Prostate gland (tissue), 2 donors: ENCODE measurements at regions not wholly inside any gene's neighbourhood (a gene's known extent, or its start where the extent isn't known, plus 50 kb on each side); places are given as distances from the start of the nearest gene placed in this dataset.

Experiments
- DNase-seq: peaks from one replicate; pipeline ENCODE4 v3.0.0-alpha.2; 2019; ENCODE audit warnings: low spot score
- H3K27ac ChIP-seq, 2 donors: fragments of 200-600 bp; sonication (generic); 2 replicates each; pipeline ENCODE4 v1.5.1; 2017 to 2019
- H3K27me3 ChIP-seq: fragments of 200-600 bp; sonication (generic); replicated peaks from 2 replicates; pipeline ENCODE4 v1.5.1; 2019; ENCODE audit not compliant: insufficient read depth
- H3K36me3 ChIP-seq, 2 donors: fragments of 200-600 bp; sonication (generic); 1 replicate in 1 of 2; 2 replicates in 1 of 2; pipeline versions ENCODE4 v1.5.1 to v1.8.1; 2017 to 2019
- H3K4me1 ChIP-seq: fragments of 200-600 bp; sonication (generic); replicated peaks from 2 replicates; pipeline ENCODE4 v1.5.1; 2019
- H3K4me3 ChIP-seq, 2 donors: fragments of 200-600 bp; sonication (generic); 2 replicates each; pipeline ENCODE4 v1.5.1; 2017 to 2019
- H3K9me3 ChIP-seq: fragments of 200-600 bp; sonication (generic); 2 replicates; pipeline ENCODE4 v1.5.1; 2017
- CTCF ChIP-seq, 4 experiments: fragments of 200-600 bp in 2 of 4; fragments of 450-650 bp in 2 of 4; sonication (generic) in 2 of 4; IDR thresholded peaks; 1 replicate in 3 of 4; 2 replicates in 1 of 4; pipeline ENCODE4 v1.5.1; 2016 to 2019; ENCODE audit warnings: antibody characterized with exemption in 4 of 4, mild to moderate bottlenecking in 2 of 4, moderate library complexity in 2 of 4
- POLR2A ChIP-seq: fragments of 450-650 bp; IDR thresholded peaks from one replicate; pipeline ENCODE4 v1.6.1; 2016; ENCODE audit warnings: antibody characterized with exemption, mild to moderate bottlenecking
- POLR2AphosphoS5 ChIP-seq: sonication (generic); formaldehyde crosslinking; IDR thresholded peaks from one replicate; pipeline ENCODE4 v1.6.1; 2017; ENCODE audit warnings: antibody characterized with exemption
- WGBS: methylation state at CpG from one replicate; pipeline ENCODE4 v1.1.5; 2018; 5-methylcytosine and 5-hydroxymethylcytosine counted together
- intact Hi-C: fragments of 100-400 bp; cut with DNase I; formaldehyde crosslinking; loops from one replicate; pipeline ENCODE4 v1.14.2; 2022

DNA sequence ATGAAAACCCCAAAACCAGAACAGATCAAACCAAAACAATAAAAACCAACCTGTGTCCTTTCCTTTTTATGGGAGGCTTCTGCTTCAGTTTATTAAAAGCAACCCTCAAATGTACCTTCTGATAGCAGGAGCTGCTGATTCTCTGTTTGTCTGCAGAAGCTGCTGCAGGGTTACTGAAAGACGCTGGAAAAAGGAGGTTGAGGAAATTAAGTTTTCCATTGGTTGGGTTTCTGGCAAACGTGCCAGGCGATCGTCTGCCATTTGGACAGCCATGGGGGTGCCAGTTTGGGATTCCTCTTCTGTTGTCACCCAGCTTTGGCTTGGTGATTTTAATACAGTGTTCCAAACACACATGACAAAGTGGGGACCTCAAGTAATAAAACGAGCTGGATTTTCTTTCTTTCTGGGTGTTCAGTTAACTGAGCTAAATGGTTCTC lies 185.4 kb upstream of the ZFHX3 start:
- Histone ChIP-seq H3K4me1 (no peaks in the 10 kb centered on the region), H3K27me3 (no peaks in the 10 kb centered on the region), H3K27ac (no peak overlapping the region), H3K36me3 (no peaks in the 10 kb centered on the region), H3K4me3 (no peak overlapping the region), H3K9me3 (no peaks in the 10 kb centered on the region)
- no peak for DNase-seq
- WGBS = 49% methylated on average over 5 of the region's 5 CpGs
- no peak for TF ChIP-seq POLR2AphosphoS5
- no peak for TF ChIP-seq POLR2A
- TF ChIP-seq CTCF (IDR thresholded peaks at IDR 0.05) = no peak
- intact Hi-C loops = no loop called here

GRCh38 chr16:73232555-73233328 lies 184.8 kb upstream of the ZFHX3 start:
- H3K27me3 ChIP-seq = no peaks in the 10 kb centered on the region
- no peak overlapping the region for H3K27ac ChIP-seq
- H3K36me3 ChIP-seq = no peaks in the 10 kb centered on the region
- H3K9me3 ChIP-seq = no peaks in the 10 kb centered on the region
- 33% methylated on average over 27 of the region's 27 CpGs for WGBS
- intact Hi-C loops = no loop called here
- DNase-seq = no peak
- H3K4me1 ChIP-seq = no peaks in the 10 kb centered on the region
- no peak overlapping the region for H3K4me3 ChIP-seq
- TF ChIP-seq CTCF (IDR thresholded peaks at IDR 0.05) (no peak), POLR2A (no peak), POLR2AphosphoS5 (no peak)

DNA sequence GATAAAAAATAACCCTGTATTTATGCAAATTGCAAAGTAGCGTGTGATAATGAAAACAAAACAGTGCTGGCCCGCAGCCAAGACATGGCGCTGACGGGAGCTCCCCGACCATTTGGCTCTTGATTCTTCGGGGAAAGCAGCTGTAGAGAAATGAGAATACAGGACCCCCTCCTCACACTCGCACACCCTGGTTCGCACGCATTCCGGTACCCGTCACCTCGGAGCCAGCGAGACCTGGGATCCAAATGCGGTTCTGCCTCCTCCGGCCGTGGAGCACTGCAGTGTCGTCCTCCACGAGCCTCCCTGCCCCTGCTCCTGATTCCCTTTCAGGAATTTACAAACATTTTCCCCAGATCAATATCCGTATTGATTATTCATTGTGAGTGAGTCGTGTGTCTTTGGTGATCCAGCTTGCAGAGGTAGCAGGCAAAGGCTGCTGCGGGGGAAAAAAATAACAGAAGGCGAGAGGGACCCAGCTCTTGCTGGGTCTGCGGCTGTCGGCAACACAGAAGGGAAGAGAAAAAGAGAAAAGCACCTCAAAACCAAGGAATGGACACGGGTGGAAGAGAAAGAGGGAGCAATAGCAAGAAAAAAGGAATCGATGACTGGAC lies 184.1 kb upstream of the ZFHX3 start:
- intact Hi-C loops = no loop called here
- Histone ChIP-seq H3K9me3 (no peaks in the 10 kb centered on the region), H3K27ac (no peak overlapping the region), H3K36me3 (no peaks in the 10 kb centered on the region), H3K4me3 (no peak overlapping the region), H3K27me3 (no peaks in the 10 kb centered on the region), H3K4me1 (no peaks in the 10 kb centered on the region)
- TF ChIP-seq POLR2A (no peak), CTCF (IDR thresholded peaks at IDR 0.05) (no peak), POLR2AphosphoS5 (no peak)
- WGBS = 93% methylated on average over 26 of the region's 26 CpGs
- no peak for DNase-seq

DNA sequence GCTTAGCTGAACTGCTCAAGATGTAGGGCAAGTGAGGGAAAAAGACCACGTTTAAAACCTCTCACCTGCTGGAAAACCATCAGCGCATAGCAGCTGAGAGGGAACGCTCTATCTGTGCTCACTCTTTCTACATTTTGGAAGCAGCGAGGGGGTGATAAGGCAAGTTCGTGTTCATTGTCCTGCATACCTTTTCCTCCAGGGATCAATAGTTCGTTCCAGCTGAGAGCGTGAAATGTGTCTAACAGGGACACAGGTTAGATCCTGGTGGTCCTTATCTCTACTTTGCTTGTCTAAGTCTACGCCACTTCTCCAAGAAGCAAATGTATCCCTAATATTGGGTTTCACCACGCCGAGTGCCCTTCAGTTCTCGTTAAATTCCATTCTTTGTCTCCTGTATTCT lies 183.5 kb upstream of the ZFHX3 start:
- H3K4me3 ChIP-seq = no peak overlapping the region
- intact Hi-C loops = no loop called here
- no peaks in the 10 kb centered on the region for H3K4me1 ChIP-seq
- no peaks in the 10 kb centered on the region for H3K27me3 ChIP-seq
- TF ChIP-seq POLR2AphosphoS5 = no peak
- no peak for TF ChIP-seq POLR2A
- TF ChIP-seq CTCF (IDR thresholded peaks at IDR 0.05) = no peak
- no peaks in the 10 kb centered on the region for H3K36me3 ChIP-seq
- WGBS = 80% methylated on average over 11 of the region's 11 CpGs
- DNase-seq = no peak
- H3K27ac ChIP-seq = no peak overlapping the region
- no peaks in the 10 kb centered on the region for H3K9me3 ChIP-seq

GRCh38 chr16:73230651-73231050 lies 182.7 kb upstream of the ZFHX3 start:
- H3K4me3 ChIP-seq = no peak overlapping the region
- no peaks in the 10 kb centered on the region for H3K4me1 ChIP-seq
- intact Hi-C loops = no loop called here
- no peak for DNase-seq
- no peaks in the 10 kb centered on the region for H3K36me3 ChIP-seq
- TF ChIP-seq CTCF (IDR thresholded peaks at IDR 0.05) = no peak
- TF ChIP-seq POLR2AphosphoS5 = no peak
- no peak for TF ChIP-seq POLR2A
- no peaks in the 10 kb centered on the region for H3K27me3 ChIP-seq
- H3K9me3 ChIP-seq = no peaks in the 10 kb centered on the region
- WGBS = 67% methylated on average over 7 of the region's 7 CpGs
- H3K27ac ChIP-seq = no peak overlapping the region
